ENCODE measurements at regions not wholly inside any gene's neighbourhood (a gene's known extent, or its start where the extent isn't known, plus 50 kb on each side); places are given as distances from the start of the nearest gene placed in this dataset.

DNA sequence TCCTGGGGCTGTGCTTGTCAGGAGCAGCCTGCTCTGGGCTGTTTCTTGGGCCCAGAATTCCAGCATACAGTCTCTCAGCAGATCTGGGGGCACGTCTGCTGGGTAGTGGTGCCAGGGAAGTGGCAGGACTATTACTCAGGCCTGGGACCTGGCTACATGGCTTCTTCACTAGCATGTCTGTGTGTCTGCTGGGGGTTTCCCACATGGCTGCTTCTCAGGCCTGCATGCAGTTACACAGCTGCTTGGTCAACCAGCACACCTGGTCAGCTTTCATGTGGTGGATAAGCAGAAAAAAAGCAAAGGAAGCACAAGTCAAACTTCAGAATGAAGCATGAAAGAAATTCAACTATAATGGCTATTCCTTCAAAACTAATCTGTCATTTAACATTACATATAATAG, 316.2 kb upstream of the NOX3 start:
- no peak overlapping the region for H3K23ac ChIP-seq (ENCODE audit: low read length in 2 of 2)
- no peak overlapping the region for H2BK120ac ChIP-seq (ENCODE audit: low read depth, low read length)
- H3K4me1 ChIP-seq (ENCODE audit: control insufficient read depth, insufficient read depth, low read depth, low read length): no peaks in the 10 kb centered on the region
- no peak overlapping the region for H3K18ac ChIP-seq (ENCODE audit: low read depth in 1 of 2, low read length in 2 of 2)
- no peak overlapping the region for H2BK5ac ChIP-seq (ENCODE audit: low read depth, low read length, poor library complexity, severe bottlenecking)
- no peak overlapping the region for H3K4me2 ChIP-seq (ENCODE audit: low read length, poor library complexity, severe bottlenecking)
- no peak overlapping the region for H2BK15ac ChIP-seq (ENCODE audit: low read depth, poor library complexity, severe bottlenecking)
- no peak overlapping the region for H2AK5ac ChIP-seq (ENCODE audit: low read length, severe bottlenecking)
- peak overlapping the region; percentile 51 for H2AFZ ChIP-seq (ENCODE audit: low read depth, low read length)
- no peaks in the 10 kb centered on the region for H3K27me3 ChIP-seq (ENCODE audit: control insufficient read depth in 1 of 2, insufficient read depth in 1 of 2, low read length in 2 of 2)
- whole genome bisulfite sequencing: 95% methylated on average over 1 of the region's 1 CpG
- H3K4me3 ChIP-seq (ENCODE audit: insufficient read depth in 1 of 2, low read depth in 1 of 2, low read length in 2 of 2): no peak overlapping the region
- DNase-seq: no peak
- H2BK12ac ChIP-seq (ENCODE audit: low read length in 2 of 2): no peak overlapping the region
- peak overlapping the region in 1 of 2 experiments; percentile 55 for H3K14ac ChIP-seq (ENCODE audit: low read length in 2 of 2)
- H3K9ac ChIP-seq (ENCODE audit: low read length): no peak overlapping the region
- no peaks in the 10 kb centered on the region for H3K36me3 ChIP-seq (ENCODE audit: control insufficient read depth in 1 of 2, insufficient read depth in 2 of 2, low read depth in 1 of 2, low read length in 2 of 2)
- H3K9me3 ChIP-seq (ENCODE audit: control insufficient read depth, low read length): peaks cover 11% of the 10 kb centered on the region
- no peak overlapping the region for H3K27ac ChIP-seq (ENCODE audit: low read length, poor library complexity, severe bottlenecking)
- H4K8ac ChIP-seq (ENCODE audit: low read length): no peak overlapping the region
- no peaks in the 10 kb centered on the region for H3K79me1 ChIP-seq (replicated peaks; ENCODE audit: low read length, poor library complexity, severe bottlenecking)
- no peak overlapping the region for H4K91ac ChIP-seq (ENCODE audit: low read length)
- no peak overlapping the region for H3K4ac ChIP-seq (ENCODE audit: low read depth in 1 of 2, low read length in 2 of 2)

DNA sequence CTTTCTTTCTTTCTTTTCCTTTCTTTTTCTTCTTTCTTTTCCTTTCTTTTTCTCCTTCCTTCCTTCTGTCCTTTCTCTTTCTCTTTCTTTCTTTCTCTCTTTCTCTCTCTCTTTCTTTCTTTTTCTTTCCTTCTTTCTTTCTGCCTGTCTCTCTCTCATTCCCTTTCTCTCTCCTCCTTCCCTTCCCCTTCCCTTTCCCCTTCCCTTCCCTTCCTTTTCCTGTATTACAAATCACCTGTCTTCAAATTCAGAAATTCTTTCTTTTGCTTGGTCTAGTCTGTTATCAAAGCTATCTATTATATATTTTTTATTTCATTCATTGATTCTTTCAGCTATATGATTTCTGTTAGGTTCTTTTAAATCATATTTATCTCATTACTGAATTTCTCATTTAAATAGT, 315.2 kb upstream of the NOX3 start:
- Histone ChIP-seq H3K23ac (ENCODE audit: low read length in 2 of 2) (no peak overlapping the region), H3K9me3 (ENCODE audit: control insufficient read depth, low read length) (peaks cover 11% of the 10 kb centered on the region), H4K8ac (ENCODE audit: low read length) (no peak overlapping the region), H3K27ac (ENCODE audit: low read length, poor library complexity, severe bottlenecking) (no peak overlapping the region), H3K4me2 (ENCODE audit: low read length, poor library complexity, severe bottlenecking) (no peak overlapping the region), H3K14ac (ENCODE audit: low read length in 2 of 2) (no peak overlapping the region), H3K4me1 (ENCODE audit: control insufficient read depth, insufficient read depth, low read depth, low read length) (no peaks in the 10 kb centered on the region), H3K18ac (ENCODE audit: low read depth in 1 of 2, low read length in 2 of 2) (no peak overlapping the region), H3K4ac (ENCODE audit: low read depth in 1 of 2, low read length in 2 of 2) (no peak overlapping the region), H3K27me3 (ENCODE audit: control insufficient read depth in 1 of 2, insufficient read depth in 1 of 2, low read length in 2 of 2) (no peaks in the 10 kb centered on the region), H2AFZ (ENCODE audit: low read depth, low read length) (no peak overlapping the region), H3K4me3 (ENCODE audit: insufficient read depth in 1 of 2, low read depth in 1 of 2, low read length in 2 of 2) (no peak overlapping the region), H2AK5ac (ENCODE audit: low read length, severe bottlenecking) (no peak overlapping the region), H2BK15ac (ENCODE audit: low read depth, poor library complexity, severe bottlenecking) (no peak overlapping the region), H3K79me1 (replicated peaks; ENCODE audit: low read length, poor library complexity, severe bottlenecking) (no peaks in the 10 kb centered on the region), H2BK12ac (ENCODE audit: low read length in 2 of 2) (no peak overlapping the region), H2BK5ac (ENCODE audit: low read depth, low read length, poor library complexity, severe bottlenecking) (no peak overlapping the region), H3K36me3 (ENCODE audit: control insufficient read depth in 1 of 2, insufficient read depth in 2 of 2, low read depth in 1 of 2, low read length in 2 of 2) (no peaks in the 10 kb centered on the region), H4K91ac (ENCODE audit: low read length) (no peak overlapping the region), H3K9ac (ENCODE audit: low read length) (no peak overlapping the region), H2BK120ac (ENCODE audit: low read depth, low read length) (no peak overlapping the region)
- DNase-seq: no peak

- Histone ChIP-seq H3K36me3 (ENCODE audit: control insufficient read depth in 1 of 2, insufficient read depth in 2 of 2, low read depth in 1 of 2, low read length in 2 of 2) (no peaks in the 10 kb centered on the region), H3K9ac (ENCODE audit: low read length) (no peak overlapping the region), H3K79me1 (replicated peaks; ENCODE audit: low read length, poor library complexity, severe bottlenecking) (no peaks in the 10 kb centered on the region), H2BK12ac (ENCODE audit: low read length in 2 of 2) (no peak overlapping the region), H3K4ac (ENCODE audit: low read depth in 1 of 2, low read length in 2 of 2) (no peak overlapping the region), H4K8ac (ENCODE audit: low read length) (no peak overlapping the region), H3K27me3 (ENCODE audit: control insufficient read depth in 1 of 2, insufficient read depth in 1 of 2, low read length in 2 of 2) (no peaks in the 10 kb centered on the region), H3K4me1 (ENCODE audit: control insufficient read depth, insufficient read depth, low read depth, low read length) (no peaks in the 10 kb centered on the region), H2BK120ac (ENCODE audit: low read depth, low read length) (no peak overlapping the region), H3K27ac (ENCODE audit: low read length, poor library complexity, severe bottlenecking) (no peak overlapping the region), H2BK5ac (ENCODE audit: low read depth, low read length, poor library complexity, severe bottlenecking) (no peak overlapping the region), H2BK15ac (ENCODE audit: low read depth, poor library complexity, severe bottlenecking) (no peak overlapping the region), H3K18ac (ENCODE audit: low read depth in 1 of 2, low read length in 2 of 2) (no peak overlapping the region), H3K4me2 (ENCODE audit: low read length, poor library complexity, severe bottlenecking) (no peak overlapping the region), H3K23ac (ENCODE audit: low read length in 2 of 2) (no peak overlapping the region), H3K9me3 (ENCODE audit: control insufficient read depth, low read length) (peaks cover 11% of the 10 kb centered on the region), H2AK5ac (ENCODE audit: low read length, severe bottlenecking) (no peak overlapping the region), H2AFZ (ENCODE audit: low read depth, low read length) (no peak overlapping the region), H4K91ac (ENCODE audit: low read length) (no peak overlapping the region), H3K14ac (ENCODE audit: low read length in 2 of 2) (no peak overlapping the region), H3K4me3 (ENCODE audit: insufficient read depth in 1 of 2, low read depth in 1 of 2, low read length in 2 of 2) (no peak overlapping the region)
- no peak for DNase-seq
Measured at GRCh38 chr6:155770313-155770712, 314.7 kb upstream of the NOX3 start.

DNA sequence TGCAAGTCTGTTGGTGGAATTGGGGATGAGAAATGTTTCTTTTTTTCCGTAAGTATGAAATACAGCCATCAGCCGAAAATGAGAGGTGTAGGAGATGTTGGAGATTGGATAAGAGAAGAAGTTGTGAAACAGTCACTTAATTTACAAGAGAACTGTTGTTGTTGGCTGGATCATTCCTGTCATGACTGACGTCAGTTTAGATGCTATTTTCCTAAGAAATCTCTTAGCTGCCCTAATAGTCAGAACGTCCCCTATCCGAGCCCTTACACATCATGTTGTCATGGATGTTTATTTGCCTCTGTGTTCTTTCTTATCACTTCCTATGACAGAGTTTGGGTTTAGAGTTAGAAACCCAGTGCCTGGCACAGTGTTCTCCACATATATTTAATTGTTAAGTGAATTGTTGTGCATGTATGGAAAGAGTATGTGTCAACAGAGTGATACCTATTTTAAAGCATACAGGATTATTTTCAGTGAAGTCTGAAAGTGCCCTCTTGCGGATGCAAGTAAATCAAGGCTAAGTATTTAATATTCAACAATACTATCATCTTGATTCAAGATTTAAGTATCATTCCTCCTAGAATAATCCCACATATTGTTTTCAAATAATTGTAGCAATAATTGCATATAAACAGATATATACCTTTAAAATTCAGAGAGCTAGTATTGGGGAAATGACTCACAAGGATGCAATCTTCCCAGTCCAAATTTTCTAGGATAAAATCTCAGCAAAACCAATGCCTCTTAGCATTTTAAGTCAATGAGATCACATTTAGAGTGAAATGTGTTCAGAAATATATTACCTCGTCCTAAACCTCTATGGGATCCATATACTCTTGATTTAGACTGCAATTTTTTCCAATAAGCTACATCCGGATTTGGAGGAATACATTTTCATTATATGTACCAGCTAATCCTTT, 309.9 kb upstream of the NOX3 start:
- WGBS: 48% methylated on average over 5 of the region's 8 CpGs

More for the DNA sequence above, 309.9 kb upstream of the NOX3 start:
- no peak overlapping the region for H3K4me3 ChIP-seq (ENCODE audit: insufficient read depth in 1 of 2, low read depth in 1 of 2, low read length in 2 of 2)
- H3K4me2 ChIP-seq (ENCODE audit: low read length, poor library complexity, severe bottlenecking): no peak overlapping the region
- no peak overlapping the region for H4K91ac ChIP-seq (ENCODE audit: low read length)
- no peak overlapping the region for H3K4ac ChIP-seq (ENCODE audit: low read depth in 1 of 2, low read length in 2 of 2)
- H3K27ac ChIP-seq (ENCODE audit: low read length, poor library complexity, severe bottlenecking): no peak overlapping the region
- DNase-seq: peak; percentile 70
- H3K23ac ChIP-seq (ENCODE audit: low read length in 2 of 2): no peak overlapping the region
- no peak overlapping the region for H2BK15ac ChIP-seq (ENCODE audit: low read depth, poor library complexity, severe bottlenecking)
- H3K27me3 ChIP-seq (ENCODE audit: control insufficient read depth in 1 of 2, insufficient read depth in 1 of 2, low read length in 2 of 2): no peaks in the 10 kb centered on the region
- peak overlapping the region; percentile 47 for H4K8ac ChIP-seq (ENCODE audit: low read length)
- peaks cover 12% of the 10 kb centered on the region for H3K9me3 ChIP-seq (ENCODE audit: control insufficient read depth, low read length)
- peak overlapping the region in 1 of 2 experiments; percentile 65 for H3K14ac ChIP-seq (ENCODE audit: low read length in 2 of 2)
- H2BK5ac ChIP-seq (ENCODE audit: low read depth, low read length, poor library complexity, severe bottlenecking): no peak overlapping the region
- no peaks in the 10 kb centered on the region for H3K36me3 ChIP-seq (ENCODE audit: control insufficient read depth in 1 of 2, insufficient read depth in 2 of 2, low read depth in 1 of 2, low read length in 2 of 2)
- H3K79me1 ChIP-seq (replicated peaks; ENCODE audit: low read length, poor library complexity, severe bottlenecking): no peaks in the 10 kb centered on the region
- no peaks in the 10 kb centered on the region for H3K4me1 ChIP-seq (ENCODE audit: control insufficient read depth, insufficient read depth, low read depth, low read length)
- no peak overlapping the region for H2AFZ ChIP-seq (ENCODE audit: low read depth, low read length)
- H3K18ac ChIP-seq (ENCODE audit: low read depth in 1 of 2, low read length in 2 of 2): peak overlapping the region; percentile 30 to 47
- peak overlapping the region; percentile 50 for H3K9ac ChIP-seq (ENCODE audit: low read length)
- H2AK5ac ChIP-seq (ENCODE audit: low read length, severe bottlenecking): no peak overlapping the region
- peak overlapping the region in 1 of 2 experiments; percentile 46 for H2BK12ac ChIP-seq (ENCODE audit: low read length in 2 of 2)
- no peak overlapping the region for H2BK120ac ChIP-seq (ENCODE audit: low read depth, low read length)
